B cell (primary cell): ENCODE measurements at regions not wholly inside any gene's neighbourhood (a gene's known extent, or its start where the extent isn't known, plus 50 kb on each side); places are given as distances from the start of the nearest gene placed in this dataset.

Experiments
- ATAC-seq: fragments of 200-7000 bp; cut with Tn5 transposase; one replicate; pipeline ENCODE4 v1.10.0; 2021; ENCODE audit warnings: low read depth, mild to moderate bottlenecking, moderate number of reproducible peaks, moderate library complexity
- CTCF ChIA-PET: fragments of 350-600 bp; sonication (Branson Sonifier 250); formaldehyde crosslinking; loops from one replicate; lab custom pipeline; 2021; ENCODE audit warnings: antibody characterized with exemption, inconsistent platforms; lab: Charles Lee
- POLR2A ChIA-PET: fragments of 350-600 bp; sonication (Branson Sonifier 250); formaldehyde crosslinking; loops from one replicate; lab custom pipeline; 2021; ENCODE audit warnings: antibody characterized with exemption; lab: Charles Lee
- DNase-seq: peaks from one replicate; pipeline ENCODE4 v3.0.0; 2013
- H2AFZ ChIP-seq: 2 replicates; pipeline ENCODE4 v1.6.1; 2012; ENCODE audit warnings: mild to moderate bottlenecking, low read depth, low read length; ENCODE audit not compliant: insufficient read depth, poor library complexity, severe bottlenecking
- H3K27ac ChIP-seq, 2 donors: 1 replicate in 1 of 2; 2 replicates in 1 of 2; pipeline ENCODE4 v1.5.1; 2012 to 2013; ENCODE audit warnings: low read length in 2 of 2, mild to moderate bottlenecking in 2 of 2, moderate library complexity in 1 of 2
- H3K27me3 ChIP-seq, 4 experiments: fragments of 200-600 bp in 1 of 4; sonication (generic) in 1 of 4; replicated peaks in 1 of 4; 1 replicate in 2 of 4; 2 replicates in 2 of 4; pipeline versions ENCODE4 v1.6.1 to v1.7.0; 2013 to 2016; ENCODE audit warnings: low read length in 3 of 4, mild to moderate bottlenecking in 2 of 4, mixed read lengths in 1 of 4, moderate library complexity in 1 of 4; ENCODE audit not compliant: insufficient read depth in 4 of 4, control insufficient read depth in 3 of 4; ENCODE audit errors: control extremely low read depth in 1 of 4
- H3K36me3 ChIP-seq, 2 experiments: replicated peaks in 1 of 2; 1 replicate in 1 of 2; 2 replicates in 1 of 2; pipeline versions ENCODE4 v1.6.1 to v1.7.1; 2013; ENCODE audit warnings: low read length in 1 of 2; ENCODE audit not compliant: insufficient read depth in 2 of 2, control insufficient read depth in 1 of 2; ENCODE audit errors: control extremely low read depth in 1 of 2, extremely low read depth in 1 of 2
- H3K4me1 ChIP-seq, 2 donors: fragments of 200-600 bp in 1 of 2; sonication (generic) in 1 of 2; 1 replicate in 1 of 2; 2 replicates in 1 of 2; pipeline versions ENCODE4 v1.5.1 to v1.6.1; 2013 to 2017; ENCODE audit warnings: low read length in 2 of 2; ENCODE audit not compliant: control insufficient read depth in 2 of 2, insufficient read depth in 2 of 2
- H3K4me2 ChIP-seq: replicated peaks from 2 replicates; pipeline ENCODE3; 2012; ENCODE audit warnings: mild to moderate bottlenecking, low read depth, low read length; ENCODE audit not compliant: poor library complexity, severe bottlenecking
- H3K4me3 ChIP-seq, 5 experiments: fragments of 200-600 bp in 1 of 5; sonication (generic) in 1 of 5; 1 replicate in 3 of 5; 2 replicates in 2 of 5; pipeline versions ENCODE4 v1.5.1 to v1.7.0; 2011 to 2016; ENCODE audit warnings: low read length in 4 of 5, mild to moderate bottlenecking in 4 of 5, low read depth in 2 of 5, control low read depth in 1 of 5, moderate library complexity in 1 of 5; ENCODE audit not compliant: insufficient read depth in 1 of 5; ENCODE audit errors: control extremely low read depth in 1 of 5, extremely low read depth in 1 of 5
- H3K79me2 ChIP-seq: fragments of 200-600 bp; sonication (generic); one replicate; pipeline ENCODE4 v1.6.0; 2016; ENCODE audit warnings: low read length; ENCODE audit not compliant: control insufficient read depth, insufficient read depth
- H3K9ac ChIP-seq: fragments of 200-600 bp; sonication (generic); 2 replicates; pipeline ENCODE4 v1.6.1; 2017; ENCODE audit warnings: mild to moderate bottlenecking, low read length, moderate library complexity
- H3K9me3 ChIP-seq, 3 donors: one replicate each; pipeline versions ENCODE4 v1.6.1 to v1.7.1; 2013; ENCODE audit warnings: low read length in 2 of 3; ENCODE audit not compliant: control insufficient read depth in 2 of 3, insufficient read depth in 1 of 3; ENCODE audit errors: control extremely low read depth in 1 of 3
- H4K20me1 ChIP-seq: 2 replicates; pipeline ENCODE4 v1.6.0; 2012; ENCODE audit warnings: mild to moderate bottlenecking, low read length; ENCODE audit not compliant: insufficient read depth, control insufficient read depth, poor library complexity, severe bottlenecking
- H3K27ac Mint-ChIP-seq: one replicate; pipeline ENCODE4 v1.8.0; 2021; ENCODE audit warnings: mixed read lengths
- H3K27me3 Mint-ChIP-seq: one replicate; pipeline ENCODE4 v1.8.0; 2021; ENCODE audit warnings: mixed read lengths
- H3K4me1 Mint-ChIP-seq: one replicate; pipeline ENCODE4 v1.8.0; 2021; ENCODE audit warnings: mixed read lengths
- H3K4me3 Mint-ChIP-seq: one replicate; pipeline ENCODE4 v1.8.0; 2021; ENCODE audit warnings: mixed read lengths
- H3K9me3 Mint-ChIP-seq: one replicate; pipeline ENCODE4 v1.8.0; 2022; ENCODE audit warnings: mixed read lengths; ENCODE audit not compliant: insufficient read depth
- CTCF ChIP-seq: fragments of 200-600 bp; IDR thresholded peaks from one replicate; pipeline ENCODE4 v1.8.0; 2022; ENCODE audit warnings: antibody characterized with exemption, mild to moderate bottlenecking
- EZH2 ChIP-seq: IDR thresholded peaks from 2 replicates; pipeline ENCODE4 v1.6.1; 2012; ENCODE audit warnings: borderline replicate concordance, low read depth, mild to moderate bottlenecking, moderate library complexity, low read length; ENCODE audit not compliant: insufficient read depth, poor library complexity, severe bottlenecking
- WGBS: methylation state at CpG from one replicate; pipeline ENCODE4 v1.1.5; 2013; ENCODE audit warnings: missing lambda C conversion rate; ENCODE audit not compliant: insufficient coverage; 5-methylcytosine and 5-hydroxymethylcytosine counted together
- intact Hi-C: fragments of 100-400 bp; cut with micrococcal nuclease; formaldehyde crosslinking; loops from one replicate; pipeline ENCODE4 v1.10.0; 2022

GRCh38 chr16:64541621-64542020 lies 580.2 kb downstream of the CDH11 start:
- Mint-ChIP-seq H3K27ac (no peak overlapping the region), H3K27me3 (no peaks in the 10 kb centered on the region), H3K9me3 (no peaks in the 10 kb centered on the region), H3K4me1 (no peaks in the 10 kb centered on the region), H3K4me3 (no peak overlapping the region)
- WGBS: no CpG with 5 or more reads among the region's 2 CpGs
- Histone ChIP-seq H2AFZ (no peak overlapping the region), H3K9ac (no peak overlapping the region), H3K27me3 (no peaks in the 10 kb centered on the region), H3K4me2 (no peak overlapping the region), H3K27ac (no peak overlapping the region), H3K36me3 (no peaks in the 10 kb centered on the region), H3K4me1 (no peaks in the 10 kb centered on the region), H4K20me1 (no peaks in the 10 kb centered on the region), H3K9me3 (peaks cover 0 to 6% (median 0%) of the 10 kb centered on the region in 3 donors), H3K79me2 (no peaks in the 10 kb centered on the region), H3K4me3 (no peak overlapping the region)
- no peak for DNase-seq
- POLR2A ChIA-PET: no interaction called here
- ATAC-seq: no peak
- intact Hi-C loops: no loop called here
- CTCF ChIA-PET: no interaction called here
- TF ChIP-seq EZH2 (no peak), CTCF (no peak)

GRCh38 chr16:64540434-64540833 lies 581.4 kb downstream of the CDH11 start:
- DNase-seq: no peak
- WGBS: 64% methylated on average over 3 of the region's 3 CpGs
- Histone ChIP-seq H3K9ac (no peak overlapping the region), H3K27ac (no peak overlapping the region), H3K27me3 (no peaks in the 10 kb centered on the region), H3K4me3 (no peak overlapping the region), H3K4me2 (no peak overlapping the region), H3K9me3 (peaks cover 0 to 6% (median 0%) of the 10 kb centered on the region in 3 donors), H3K4me1 (no peaks in the 10 kb centered on the region), H4K20me1 (no peaks in the 10 kb centered on the region), H3K79me2 (no peaks in the 10 kb centered on the region), H3K36me3 (no peaks in the 10 kb centered on the region), H2AFZ (no peak overlapping the region)
- H3K4me1 Mint-ChIP-seq: no peaks in the 10 kb centered on the region
- no peak overlapping the region for H3K27ac Mint-ChIP-seq
- POLR2A ChIA-PET: no interaction called here
- no peaks in the 10 kb centered on the region for H3K9me3 Mint-ChIP-seq
- no peaks in the 10 kb centered on the region for H3K27me3 Mint-ChIP-seq
- H3K4me3 Mint-ChIP-seq: no peak overlapping the region
- intact Hi-C loops: no loop called here
- CTCF ChIA-PET: no interaction called here
- no peak for ATAC-seq
- TF ChIP-seq EZH2 (no peak), CTCF (no peak)
